ENCODE measurements at regions not wholly inside any gene's neighbourhood (a gene's known extent, or its start where the extent isn't known, plus 50 kb on each side); places are given as distances from the start of the nearest gene placed in this dataset.

GRCh38 chr12:13749389-13749788 lies 232.0 kb downstream of the GRIN2B start:
- no peak for TF ChIP-seq CTCF (IDR thresholded peaks at IDR 0.05)

DNA sequence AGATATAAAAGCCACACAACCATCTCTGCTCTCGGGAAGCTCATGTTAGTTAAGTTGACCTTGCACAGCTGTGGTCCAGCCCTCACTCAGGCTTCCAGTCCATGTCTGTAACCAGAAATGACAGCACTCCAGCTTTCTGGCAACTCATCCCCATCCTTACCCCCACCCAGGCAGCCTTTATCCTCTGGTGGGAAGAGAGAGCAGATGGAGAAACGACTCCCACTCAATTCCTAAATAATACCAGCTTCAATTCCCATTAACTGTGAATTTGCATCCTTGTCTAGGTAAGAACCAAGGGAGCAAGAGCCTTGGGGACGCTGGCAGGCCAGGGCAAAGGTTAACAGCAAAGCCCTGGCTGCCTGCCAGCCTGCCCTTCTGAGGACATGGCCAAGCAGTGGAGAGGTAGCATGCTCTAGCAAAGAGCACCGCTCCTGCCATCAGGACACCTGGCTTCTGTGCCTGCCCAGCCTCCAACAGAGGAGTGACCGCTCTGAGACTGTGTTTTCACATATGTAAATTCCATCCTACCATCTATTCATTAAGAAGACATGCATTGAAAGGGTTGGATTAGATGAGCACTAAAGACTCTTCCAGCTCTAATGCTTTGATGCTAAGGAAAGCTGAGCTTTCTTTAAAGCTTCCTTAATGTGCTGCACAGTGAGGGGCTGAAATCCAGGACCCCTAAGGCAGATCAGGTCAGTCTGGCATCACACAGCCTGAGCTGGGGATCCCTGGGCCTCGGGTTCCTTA lies 236.1 kb downstream of the GRIN2B start:
- Histone ChIP-seq H3K27ac (no peak overlapping the region), H3K36me3 (ENCODE audit: insufficient read depth in 1 of 2, low read depth in 1 of 2) (no peaks in the 10 kb centered on the region), H3K9me3 (no peaks in the 10 kb centered on the region), H3K4me1 (no peaks in the 10 kb centered on the region), H3K27me3 (ENCODE audit: insufficient read depth in 3 of 3, low read length in 2 of 3) (no peaks in the 10 kb centered on the region), H3K4me3 (no peak overlapping the region)
- DNase-seq (no peak), ATAC-seq (no peak)
- intact Hi-C loops (cut with DNase I): loop anchor here in 1 of 2 donors (10.0 kb wide), 1 partner anchor 420 kb away; no protein-coding TSS in a partner anchor
- TF ChIP-seq CTCF (IDR thresholded peaks at IDR 0.05): no peak
- whole genome bisulfite sequencing, 3 donors: 46 to 50% (median 49%) methylated on average over 6 of the region's 6 CpGs

More at GRCh38 chr12:13749389-13749788, 232.0 kb downstream of the GRIN2B start:
- 7 to 30% (median 13%) methylated on average over 1 of the region's 1 CpG for WGBS, 3 donors
- Histone ChIP-seq H3K36me3 (ENCODE audit: insufficient read depth in 1 of 2, low read depth in 1 of 2) (no peaks in the 10 kb centered on the region), H3K27me3 (ENCODE audit: insufficient read depth in 3 of 3, low read length in 2 of 3) (peaks cover 0 to 7% (median 0%) of the 10 kb centered on the region in 3 donors), H3K27ac (no peak overlapping the region), H3K4me1 (no peaks in the 10 kb centered on the region), H3K9me3 (no peaks in the 10 kb centered on the region), H3K4me3 (no peak overlapping the region)
- no peak for DNase-seq
- ATAC-seq: no peak
- intact Hi-C loops (cut with DNase I): loop anchor here in 1 of 2 donors (10.0 kb wide), 1 partner anchor 415 kb away; no protein-coding TSS in a partner anchor

DNA sequence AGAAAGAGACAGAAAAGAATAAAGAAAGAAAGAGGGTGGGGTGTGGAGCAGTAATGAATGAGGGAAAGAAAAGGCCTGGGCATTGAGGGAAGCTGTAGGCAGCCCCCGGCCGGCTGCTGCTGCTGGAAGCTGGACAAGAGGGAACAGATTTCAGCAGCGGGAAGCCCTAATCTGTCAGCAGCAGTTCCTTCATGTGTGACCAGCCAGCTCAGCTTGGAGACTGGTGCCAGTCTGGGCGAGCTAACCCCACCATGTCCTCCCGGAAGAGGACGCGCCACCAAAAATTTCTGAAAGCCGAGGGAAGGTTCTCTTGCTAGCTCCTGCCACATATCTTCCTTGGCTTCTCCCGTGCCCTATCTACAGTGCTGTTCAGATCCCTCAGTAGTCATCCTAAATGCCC lies 236.8 kb downstream of the GRIN2B start:
- intact Hi-C loops (cut with DNase I): loop anchor here in 1 of 2 donors (10.0 kb wide), 1 partner anchor 420 kb away; no protein-coding TSS in a partner anchor
- 23 to 39% (median 34%) methylated on average over 9 of the region's 9 CpGs for WGBS, 3 donors
- Histone ChIP-seq H3K27ac (no peak overlapping the region), H3K27me3 (ENCODE audit: insufficient read depth in 3 of 3, low read length in 2 of 3) (no peaks in the 10 kb centered on the region), H3K9me3 (no peaks in the 10 kb centered on the region), H3K36me3 (ENCODE audit: insufficient read depth in 1 of 2, low read depth in 1 of 2) (no peaks in the 10 kb centered on the region), H3K4me1 (no peaks in the 10 kb centered on the region), H3K4me3 (no peak overlapping the region)
- no peak for DNase-seq
- no peak for TF ChIP-seq CTCF (IDR thresholded peaks at IDR 0.05)
- no peak for ATAC-seq

GRCh38 chr12:13740149-13740545 lies 241.3 kb downstream of the GRIN2B start:
- intact Hi-C loops (cut with DNase I): loop anchor here in 1 of 2 donors (10.0 kb wide), 1 partner anchor 425 kb away; no protein-coding TSS in a partner anchor
- no peaks in the 10 kb centered on the region for H3K9me3 ChIP-seq
- no peak for DNase-seq

More at GRCh38 chr12:13740149-13740545, 241.3 kb downstream of the GRIN2B start:
- 62 to 72% (median 67%) methylated on average over 6 of the region's 6 CpGs for WGBS, 3 donors
- Histone ChIP-seq H3K4me3 (no peak overlapping the region), H3K27me3 (ENCODE audit: insufficient read depth in 3 of 3, low read length in 2 of 3) (no peaks in the 10 kb centered on the region), H3K36me3 (ENCODE audit: insufficient read depth in 1 of 2, low read depth in 1 of 2) (no peaks in the 10 kb centered on the region), H3K4me1 (no peaks in the 10 kb centered on the region), H3K27ac (no peak overlapping the region)
- no peak for ATAC-seq
- no peak for TF ChIP-seq CTCF (IDR thresholded peaks at IDR 0.05)
